ENCODE measurements at regions not wholly inside any gene's neighbourhood (a gene's known extent, or its start where the extent isn't known, plus 50 kb on each side); places are given as distances from the start of the nearest gene placed in this dataset.

DNA sequence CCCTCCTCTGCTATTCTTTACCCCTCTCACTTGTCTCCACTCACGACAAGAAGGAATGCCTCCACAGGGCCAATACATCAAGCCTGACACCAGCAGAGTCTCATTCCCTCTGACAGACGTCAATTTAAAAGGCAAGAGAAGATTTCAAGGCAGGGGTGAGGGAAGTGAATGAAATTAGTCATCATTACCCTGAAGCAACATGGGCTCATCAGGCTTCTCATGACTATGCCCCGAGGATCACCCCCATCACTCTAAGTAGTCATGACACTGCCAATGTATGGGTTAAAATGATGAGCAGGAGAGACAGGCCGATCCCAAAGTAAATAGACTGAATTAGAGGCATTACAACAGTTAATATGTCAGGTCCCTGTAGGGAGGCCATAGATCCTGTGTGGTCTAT is 504.4 kb downstream of the TLE4 start:
- DNase-seq (ENCODE audit: low spot score): no peak
- Histone ChIP-seq H3K36me3 (ENCODE audit: low read depth) (no peaks in the 10 kb centered on the region), H3K27me3 (ENCODE audit: insufficient read depth, poor library complexity, severe bottlenecking) (no peaks in the 10 kb centered on the region), H3K9me3 (ENCODE audit: severe bottlenecking) (no peaks in the 10 kb centered on the region), H3K27ac (ENCODE audit: poor library complexity, severe bottlenecking) (no peak overlapping the region), H3K4me1 (ENCODE audit: insufficient read depth, poor library complexity, severe bottlenecking) (no peaks in the 10 kb centered on the region), H3K4me3 (ENCODE audit: severe bottlenecking) (no peak overlapping the region)
- no peak for ATAC-seq (ENCODE audit: low read depth)
- TF ChIP-seq, protein P1, sequence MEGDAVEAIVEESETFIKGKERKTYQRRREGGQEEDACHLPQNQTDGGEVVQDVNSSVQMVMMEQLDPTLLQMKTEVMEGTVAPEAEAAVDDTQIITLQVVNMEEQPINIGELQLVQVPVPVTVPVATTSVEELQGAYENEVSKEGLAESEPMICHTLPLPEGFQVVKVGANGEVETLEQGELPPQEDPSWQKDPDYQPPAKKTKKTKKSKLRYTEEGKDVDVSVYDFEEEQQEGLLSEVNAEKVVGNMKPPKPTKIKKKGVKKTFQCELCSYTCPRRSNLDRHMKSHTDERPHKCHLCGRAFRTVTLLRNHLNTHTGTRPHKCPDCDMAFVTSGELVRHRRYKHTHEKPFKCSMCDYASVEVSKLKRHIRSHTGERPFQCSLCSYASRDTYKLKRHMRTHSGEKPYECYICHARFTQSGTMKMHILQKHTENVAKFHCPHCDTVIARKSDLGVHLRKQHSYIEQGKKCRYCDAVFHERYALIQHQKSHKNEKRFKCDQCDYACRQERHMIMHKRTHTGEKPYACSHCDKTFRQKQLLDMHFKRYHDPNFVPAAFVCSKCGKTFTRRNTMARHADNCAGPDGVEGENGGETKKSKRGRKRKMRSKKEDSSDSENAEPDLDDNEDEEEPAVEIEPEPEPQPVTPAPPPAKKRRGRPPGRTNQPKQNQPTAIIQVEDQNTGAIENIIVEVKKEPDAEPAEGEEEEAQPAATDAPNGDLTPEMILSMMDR (IDR thresholded peaks at IDR 0.05; ENCODE audit: poor library complexity, severe bottlenecking): no peak

DNA sequence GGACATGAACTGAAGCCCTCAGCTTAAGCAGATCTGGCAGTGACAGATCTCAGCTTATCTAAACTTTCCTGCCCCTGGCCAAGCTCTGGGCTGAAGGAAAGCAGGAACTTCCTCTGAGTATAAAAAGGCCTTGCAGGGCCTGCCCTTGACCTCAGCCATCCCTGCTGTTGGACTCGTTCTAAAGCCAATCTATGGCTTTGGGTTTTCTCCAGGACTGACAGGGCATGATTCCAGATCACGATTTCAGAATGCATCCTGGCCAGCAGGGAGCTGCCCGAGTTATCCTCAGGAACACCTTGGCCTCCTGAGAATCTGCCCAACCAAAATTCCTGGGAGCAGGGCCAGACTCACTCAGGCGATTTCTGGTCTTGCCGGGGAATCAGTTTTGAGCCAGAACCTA is 502.7 kb downstream of the TLE4 start:
- TF ChIP-seq, protein P1 (IDR thresholded peaks at IDR 0.05; ENCODE audit: poor library complexity, severe bottlenecking): no peak
- H3K4me1 ChIP-seq (ENCODE audit: insufficient read depth, poor library complexity, severe bottlenecking): no peaks in the 10 kb centered on the region

DNA sequence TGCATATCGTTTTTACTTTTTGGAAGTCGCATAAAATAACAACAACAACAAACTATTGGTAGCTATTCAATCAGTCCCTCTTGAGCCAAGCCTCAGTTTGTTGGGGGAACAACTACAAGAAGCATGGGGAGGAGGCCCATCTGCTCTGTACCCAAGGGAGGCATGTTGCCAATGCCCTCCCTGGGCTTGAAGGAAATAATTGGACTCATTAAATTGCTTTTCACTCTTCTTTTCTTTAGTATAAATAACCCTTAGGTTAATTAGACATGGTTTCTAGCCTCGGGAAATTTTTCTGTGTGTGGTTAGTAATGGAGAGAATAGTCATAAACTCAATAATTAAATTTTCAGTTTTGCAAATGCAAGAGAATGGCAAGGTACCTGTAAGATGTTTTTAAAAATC is 500.7 kb downstream of the TLE4 start:
- ATAC-seq (ENCODE audit: low read depth) (no peak), DNase-seq (ENCODE audit: low spot score) (no peak)
- Histone ChIP-seq H3K36me3 (ENCODE audit: low read depth) (no peaks in the 10 kb centered on the region), H3K9me3 (ENCODE audit: severe bottlenecking) (no peaks in the 10 kb centered on the region), H3K4me1 (ENCODE audit: insufficient read depth, poor library complexity, severe bottlenecking) (no peaks in the 10 kb centered on the region), H3K4me3 (ENCODE audit: severe bottlenecking) (no peak overlapping the region), H3K27ac (ENCODE audit: poor library complexity, severe bottlenecking) (no peak overlapping the region), H3K27me3 (ENCODE audit: insufficient read depth, poor library complexity, severe bottlenecking) (no peaks in the 10 kb centered on the region)
- TF ChIP-seq, protein P1 (IDR thresholded peaks at IDR 0.05; ENCODE audit: poor library complexity, severe bottlenecking): no peak

More for the DNA sequence above, 502.7 kb downstream of the TLE4 start:
- Histone ChIP-seq H3K36me3 (ENCODE audit: low read depth) (no peaks in the 10 kb centered on the region), H3K4me3 (ENCODE audit: severe bottlenecking) (no peak overlapping the region), H3K27ac (ENCODE audit: poor library complexity, severe bottlenecking) (no peak overlapping the region), H3K27me3 (ENCODE audit: insufficient read depth, poor library complexity, severe bottlenecking) (no peaks in the 10 kb centered on the region), H3K9me3 (ENCODE audit: severe bottlenecking) (no peaks in the 10 kb centered on the region)
- DNase-seq (ENCODE audit: low spot score) (no peak), ATAC-seq (ENCODE audit: low read depth) (no peak)

DNA sequence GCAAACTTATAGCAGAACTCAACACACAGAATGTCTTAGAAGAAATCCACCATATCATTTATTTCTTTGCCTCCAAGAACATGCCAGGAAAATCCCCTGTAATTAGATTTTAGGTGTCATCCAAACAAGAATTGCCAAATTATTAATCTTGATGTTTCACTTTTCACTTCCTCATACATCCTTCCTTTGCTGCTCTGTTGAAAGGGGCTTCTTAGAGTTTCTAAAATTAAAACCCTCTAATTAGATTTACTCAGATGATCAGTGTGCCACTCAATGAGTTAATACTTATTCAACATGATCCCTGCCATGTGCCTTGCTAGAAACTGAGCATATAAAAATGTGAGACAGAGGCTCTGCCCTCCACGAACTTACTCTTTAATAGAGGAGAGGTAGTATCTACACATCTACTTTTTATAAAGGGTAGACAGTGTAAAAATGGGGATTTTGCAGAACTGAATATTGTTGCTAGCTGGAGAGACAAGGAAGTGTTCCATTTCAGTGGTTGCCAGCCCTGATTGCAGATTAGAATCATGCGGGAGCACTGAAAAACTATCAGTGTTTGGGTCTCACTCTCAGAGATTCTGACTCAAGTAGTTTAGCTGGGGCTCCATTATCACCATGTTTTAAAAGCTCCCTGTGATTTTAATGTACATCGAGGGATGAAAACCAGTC is 498.4 kb downstream of the TLE4 start:
- no peak overlapping the region for H3K27ac ChIP-seq (ENCODE audit: poor library complexity, severe bottlenecking)
- H3K27me3 ChIP-seq (ENCODE audit: insufficient read depth, poor library complexity, severe bottlenecking): no peaks in the 10 kb centered on the region
- DNase-seq (ENCODE audit: low spot score): no peak

DNA sequence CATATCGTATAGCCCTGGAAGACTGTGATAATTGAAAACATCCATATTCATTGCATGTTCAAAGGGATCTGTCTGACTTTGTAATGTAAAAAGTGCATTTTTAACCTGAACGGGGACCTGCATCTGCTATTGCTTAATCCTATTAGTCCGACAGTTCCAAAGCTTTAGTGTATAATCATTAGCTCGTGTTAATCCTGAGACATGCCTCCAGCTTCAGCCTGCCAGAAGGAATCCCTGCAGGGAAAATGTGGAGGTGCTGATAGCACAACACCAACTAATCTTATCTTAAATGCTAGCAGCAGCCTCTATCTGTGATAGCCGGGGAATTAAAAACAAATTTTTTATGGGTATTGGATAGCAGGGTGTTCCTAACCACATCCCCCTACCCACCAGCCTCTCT is 495.2 kb downstream of the TLE4 start:
- H3K27ac ChIP-seq (ENCODE audit: poor library complexity, severe bottlenecking): no peak overlapping the region
- H3K27me3 ChIP-seq (ENCODE audit: insufficient read depth, poor library complexity, severe bottlenecking): no peaks in the 10 kb centered on the region
- no peaks in the 10 kb centered on the region for H3K9me3 ChIP-seq (ENCODE audit: severe bottlenecking)
- no peaks in the 10 kb centered on the region for H3K36me3 ChIP-seq (ENCODE audit: low read depth)
- TF ChIP-seq, protein P1 (IDR thresholded peaks at IDR 0.05; ENCODE audit: poor library complexity, severe bottlenecking): no peak
- ATAC-seq (ENCODE audit: low read depth): no peak
- no peak overlapping the region for H3K4me3 ChIP-seq (ENCODE audit: severe bottlenecking)
- DNase-seq (ENCODE audit: low spot score): no peak
- H3K4me1 ChIP-seq (ENCODE audit: insufficient read depth, poor library complexity, severe bottlenecking): no peaks in the 10 kb centered on the region

More for the DNA sequence above, 498.4 kb downstream of the TLE4 start:
- H3K36me3 ChIP-seq (ENCODE audit: low read depth): no peaks in the 10 kb centered on the region
- TF ChIP-seq, protein P1 (IDR thresholded peaks at IDR 0.05; ENCODE audit: poor library complexity, severe bottlenecking): no peak
- H3K4me1 ChIP-seq (ENCODE audit: insufficient read depth, poor library complexity, severe bottlenecking): no peaks in the 10 kb centered on the region
- H3K4me3 ChIP-seq (ENCODE audit: severe bottlenecking): no peak overlapping the region
- no peak for ATAC-seq (ENCODE audit: low read depth)
- no peaks in the 10 kb centered on the region for H3K9me3 ChIP-seq (ENCODE audit: severe bottlenecking)

All from RWPE2 (cell line).